Keratinocyte (primary cell): ENCODE measurements at regions not wholly inside any gene's neighbourhood (a gene's known extent, or its start where the extent isn't known, plus 50 kb on each side); places are given as distances from the start of the nearest gene placed in this dataset.

Experiments
- DNase-seq: peaks from one replicate; pipeline ENCODE4 v3.0.0-alpha.2; 2011; ENCODE audit warnings: low read depth, missing footprints, low spot score
- FAIRE-seq: peaks from 2 replicates; lab custom pipeline; 2011; peaks lifted over from hg19 to GRCh38; lab: Jason Lieb, UNC
- H2AFZ ChIP-seq: 2 replicates; pipeline ENCODE4 v1.6.0; 2012; ENCODE audit warnings: low read length, control low read depth, inconsistent platforms; ENCODE audit not compliant: control insufficient read depth
- H3K27ac ChIP-seq: 2 replicates; pipeline ENCODE4 v1.5.1; 2011; ENCODE audit warnings: low read length; ENCODE audit not compliant: control insufficient read depth, insufficient read depth
- H3K27me3 ChIP-seq: 3 replicates; pipeline ENCODE4 v1.6.0; 2011; ENCODE audit warnings: low read length; ENCODE audit not compliant: control insufficient read depth, insufficient read depth; ENCODE audit errors: extremely low read depth
- H3K36me3 ChIP-seq, 2 experiments: 2 replicates in 1 of 2; 3 replicates in 1 of 2; pipeline ENCODE4 v1.5.1; 2011; ENCODE audit warnings: low read length in 2 of 2, mild to moderate bottlenecking in 1 of 2; ENCODE audit not compliant: control insufficient read depth in 2 of 2, insufficient read depth in 2 of 2; ENCODE audit errors: extremely low read depth in 1 of 2
- H3K4me1 ChIP-seq: 3 replicates; pipeline ENCODE4 v1.5.1; 2011; ENCODE audit warnings: low read length; ENCODE audit not compliant: control insufficient read depth, insufficient read depth; ENCODE audit errors: extremely low read depth
- H3K4me2 ChIP-seq: 3 replicates; pipeline ENCODE4 v1.6.0; 2011; ENCODE audit warnings: low read depth, low read length; ENCODE audit not compliant: control insufficient read depth, insufficient read depth; ENCODE audit errors: extremely low read depth
- H3K4me3 ChIP-seq, 3 experiments: fragments of 200-600 bp in 1 of 3; sonication (generic) in 1 of 3; 2 replicates in 2 of 3; 3 replicates in 1 of 3; pipeline ENCODE4 v1.5.1; 2011 to 2016; ENCODE audit warnings: low read length in 3 of 3, mild to moderate bottlenecking in 3 of 3, control low read depth in 2 of 3, inconsistent platforms in 1 of 3, low read depth in 1 of 3, mixed read lengths in 1 of 3, mixed run types in 1 of 3, moderate library complexity in 1 of 3; ENCODE audit not compliant: control insufficient read depth in 2 of 3, insufficient read depth in 2 of 3; ENCODE audit errors: extremely low read depth in 1 of 3
- H3K79me2 ChIP-seq: 2 replicates; pipeline ENCODE4 v1.6.0; 2012; ENCODE audit warnings: low read length; ENCODE audit not compliant: control insufficient read depth, insufficient read depth
- H3K9ac ChIP-seq: 3 replicates; pipeline ENCODE4 v1.6.0; 2011; ENCODE audit warnings: low read length; ENCODE audit not compliant: control insufficient read depth, insufficient read depth; ENCODE audit errors: extremely low read depth
- H3K9me1 ChIP-seq: 3 replicates; pipeline ENCODE4 v1.6.0; 2011; ENCODE audit warnings: low read length; ENCODE audit not compliant: control insufficient read depth, insufficient read depth; ENCODE audit errors: extremely low read depth
- H3K9me3 ChIP-seq: 2 replicates; pipeline ENCODE4 v1.5.1; 2012; ENCODE audit warnings: low read depth, low read length; ENCODE audit not compliant: control insufficient read depth
- H4K20me1 ChIP-seq: 3 replicates; pipeline ENCODE4 v1.6.0; 2011; ENCODE audit warnings: low read length; ENCODE audit not compliant: control insufficient read depth, insufficient read depth; ENCODE audit errors: extremely low read depth
- CTCF ChIP-seq, 3 experiments: IDR thresholded peaks in 1 of 3; conservative IDR thresholded peaks in 1 of 3; optimal IDR thresholded peaks in 1 of 3; 2 replicates in 2 of 3; 3 replicates in 1 of 3; pipeline versions ENCODE3 to v1.5.1; 2011; ENCODE audit warnings: low read length in 3 of 3, mild to moderate bottlenecking in 3 of 3, moderate library complexity in 2 of 3, control low read depth in 1 of 3, inconsistent platforms in 1 of 3; ENCODE audit not compliant: insufficient read depth in 2 of 3; ENCODE audit errors: extremely low read depth in 1 of 3
- EZH2 ChIP-seq: IDR thresholded peaks from one replicate; pipeline ENCODE4 v1.6.1; 2012; ENCODE audit warnings: inconsistent platforms, mild to moderate bottlenecking, low read length, moderate library complexity
- dilution Hi-C: fragments of 300-500 bp; cut with MboI; formaldehyde crosslinking; loops from one replicate; pipeline ENCODE4 v1.7.0; 2020; ENCODE audit warnings: low sequenced_read_pairs; ENCODE audit not compliant: extremely low pct_ligation_motif_present

- H3K9ac ChIP-seq: no peak overlapping the region
- TF ChIP-seq EZH2 (no peak), CTCF (optimal IDR thresholded peaks at IDR 0.05 in 1 of 3, IDR thresholded peaks at IDR 0.05 in 1 of 3, conservative IDR thresholded peaks at IDR 0.05 in 1 of 3; ENCODE audit: extremely low read depth in 1 of 3, insufficient read depth in 2 of 3, low read length in 3 of 3) (no peak)
- H3K79me2 ChIP-seq: no peaks in the 10 kb centered on the region
- H3K4me2 ChIP-seq: no peak overlapping the region
- DNase-seq: no peak
- no peaks in the 10 kb centered on the region for H3K4me1 ChIP-seq
- H3K27me3 ChIP-seq: peaks cover 40% of the 10 kb centered on the region
- H3K27ac ChIP-seq: no peak overlapping the region
- H3K4me3 ChIP-seq: no peak overlapping the region
- no peaks in the 10 kb centered on the region for H3K9me3 ChIP-seq
- dilution Hi-C loops: no loop called here
- no peak overlapping the region for H2AFZ ChIP-seq
- H4K20me1 ChIP-seq: no peaks in the 10 kb centered on the region
- no peaks in the 10 kb centered on the region for H3K36me3 ChIP-seq
- no peak for FAIRE-seq
- no peaks in the 10 kb centered on the region for H3K9me1 ChIP-seq
These were observed 297.4 kb upstream of the TLE3 start for GRCh38 chr15:70395164-70395563.

GRCh38 chr15:70390723-70391122, 293.0 kb upstream of the TLE3 start:
- Histone ChIP-seq H4K20me1 (no peaks in the 10 kb centered on the region), H3K4me3 (no peak overlapping the region), H3K9me1 (no peaks in the 10 kb centered on the region), H3K4me1 (no peaks in the 10 kb centered on the region), H3K79me2 (no peaks in the 10 kb centered on the region), H3K9ac (no peak overlapping the region), H2AFZ (no peak overlapping the region), H3K27ac (no peak overlapping the region), H3K4me2 (no peak overlapping the region), H3K27me3 (peaks cover 22% of the 10 kb centered on the region), H3K9me3 (no peaks in the 10 kb centered on the region), H3K36me3 (no peaks in the 10 kb centered on the region)
- FAIRE-seq: no peak
- DNase-seq: no peak
- TF ChIP-seq EZH2: no peak
- no peak for TF ChIP-seq CTCF (optimal IDR thresholded peaks at IDR 0.05 in 1 of 3, IDR thresholded peaks at IDR 0.05 in 1 of 3, conservative IDR thresholded peaks at IDR 0.05 in 1 of 3; ENCODE audit: extremely low read depth in 1 of 3, insufficient read depth in 2 of 3, low read length in 3 of 3)
- dilution Hi-C loops: no loop called here
